HK-2 (cell line): ENCODE measurements at regions not wholly inside any gene's neighbourhood (a gene's known extent, or its start where the extent isn't known, plus 50 kb on each side); places are given as distances from the start of the nearest gene placed in this dataset.

Source experiments
- DNase-seq: peaks from one replicate; pipeline ENCODE4 v3.0.0-alpha.2; 2018; ENCODE audit not compliant: unreplicated experiment

DNA sequence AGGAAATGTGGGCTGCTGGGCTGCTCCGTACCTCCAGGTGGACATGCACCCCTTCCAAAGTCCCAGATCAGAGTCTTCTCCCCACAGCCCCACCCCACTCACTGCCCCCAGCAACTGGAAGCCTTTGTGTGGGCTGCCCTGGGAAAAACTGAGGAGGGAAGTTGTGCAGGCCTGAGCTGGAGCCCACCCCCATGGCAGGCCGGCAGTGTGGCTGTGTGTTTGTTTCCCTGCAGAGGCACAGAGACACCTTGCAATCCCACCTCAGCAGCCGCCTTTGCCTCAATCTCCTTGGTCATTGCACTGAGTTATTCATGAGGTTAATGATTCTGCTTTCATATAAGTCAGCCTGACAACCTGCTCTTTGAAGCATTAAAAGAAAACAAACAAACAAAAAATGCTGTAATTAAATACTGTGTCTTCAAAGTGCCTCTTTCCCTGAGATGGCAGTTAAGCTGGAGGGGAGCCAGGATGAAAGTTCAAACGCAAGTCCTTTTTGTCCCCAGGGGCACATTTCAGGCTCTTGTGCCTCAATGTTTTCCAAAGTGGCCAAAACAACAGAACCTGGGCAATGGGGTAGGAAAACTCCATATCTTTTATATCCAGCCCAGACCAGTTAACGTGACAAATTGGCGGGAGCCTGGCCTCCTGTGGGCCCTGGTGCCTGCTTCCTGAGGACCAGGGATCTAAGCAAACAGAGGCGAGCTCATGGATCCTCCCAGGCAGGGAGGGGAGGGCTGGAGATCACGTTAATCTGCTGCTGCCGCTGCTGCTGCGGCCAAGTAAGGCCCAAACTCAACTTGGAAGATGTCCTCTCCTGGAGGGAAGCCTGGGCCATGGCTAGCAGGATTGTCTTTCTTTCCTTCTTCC is 51.9 kb upstream of the TSPAN11 start:
- no peak for DNase-seq

DNA sequence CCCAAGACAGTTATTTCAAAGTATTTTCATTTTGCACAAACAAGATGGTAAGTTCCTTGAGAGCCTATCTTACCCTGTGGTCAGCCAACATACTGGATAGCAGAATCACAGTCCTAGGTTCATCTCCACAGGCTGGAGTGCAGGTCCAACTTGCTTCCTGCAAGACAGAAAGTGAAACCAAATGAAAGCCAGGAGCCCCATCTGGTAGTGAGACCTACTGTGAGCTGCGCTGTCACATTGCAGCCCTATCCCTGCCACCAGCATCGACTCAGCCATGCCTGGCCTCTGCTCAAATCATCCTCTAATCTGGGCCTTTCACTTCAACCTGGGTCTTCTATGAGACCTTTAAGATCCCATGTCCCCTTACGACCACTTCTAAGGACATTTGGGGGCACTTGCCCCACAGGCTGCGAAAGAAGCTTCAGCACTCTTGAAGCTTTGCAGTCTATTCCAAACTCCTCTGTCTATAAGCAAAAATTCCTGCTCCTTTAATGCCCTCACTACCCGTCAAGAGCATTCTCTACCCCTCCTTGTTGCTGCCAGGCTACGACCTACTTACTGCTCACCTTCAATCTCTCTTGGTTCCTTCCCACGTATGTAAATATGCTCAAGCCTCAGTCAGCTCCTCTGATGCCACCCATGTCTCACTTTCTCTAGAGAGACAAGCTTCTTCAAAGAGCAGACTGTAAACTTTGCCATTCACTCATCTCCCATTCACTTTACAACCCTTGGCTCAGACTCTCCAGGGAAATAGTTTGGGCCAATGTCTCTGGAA is 55.9 kb upstream of the TSPAN11 start:
- no peak for DNase-seq

DNA sequence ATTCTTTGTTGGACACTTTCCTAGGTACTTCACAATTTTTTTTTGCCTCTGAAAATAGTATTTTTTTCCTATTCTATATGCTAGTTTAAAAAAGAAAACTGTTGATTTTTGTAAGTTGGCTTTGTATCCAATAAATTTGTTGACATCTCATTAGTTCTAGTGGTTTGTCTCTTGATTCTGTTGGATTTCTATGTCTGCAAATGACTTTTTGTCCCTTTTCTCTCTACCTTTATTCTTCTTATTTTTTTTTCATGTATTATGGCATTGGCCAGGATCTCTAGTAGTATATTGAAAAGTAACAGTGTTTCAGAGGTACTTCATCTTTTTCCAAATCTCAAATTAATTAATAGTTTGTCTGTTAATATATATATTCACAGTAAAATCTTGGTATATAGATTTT is 59.1 kb upstream of the TSPAN11 start:
- DNase-seq: no peak

DNA sequence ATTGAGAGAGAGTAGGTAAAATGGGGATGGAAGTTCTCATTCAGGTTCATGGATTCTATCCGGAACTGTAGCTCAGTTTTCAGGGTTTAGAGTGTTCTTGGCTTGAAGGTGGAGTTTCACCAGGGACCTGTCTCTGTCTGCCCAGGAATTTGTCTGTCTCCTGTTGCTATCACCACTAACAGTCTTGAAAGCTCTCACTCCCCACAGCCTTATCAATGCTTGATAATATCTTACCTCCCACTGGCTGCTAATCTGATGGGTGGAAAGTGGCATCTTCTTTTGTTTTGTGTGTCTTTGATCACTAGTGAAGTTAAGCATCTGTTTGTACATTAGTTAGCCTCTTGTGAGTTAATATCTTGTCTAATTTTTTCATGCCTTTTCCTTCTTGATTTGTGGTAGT is 60.3 kb upstream of the TSPAN11 start:
- DNase-seq: no peak

DNA sequence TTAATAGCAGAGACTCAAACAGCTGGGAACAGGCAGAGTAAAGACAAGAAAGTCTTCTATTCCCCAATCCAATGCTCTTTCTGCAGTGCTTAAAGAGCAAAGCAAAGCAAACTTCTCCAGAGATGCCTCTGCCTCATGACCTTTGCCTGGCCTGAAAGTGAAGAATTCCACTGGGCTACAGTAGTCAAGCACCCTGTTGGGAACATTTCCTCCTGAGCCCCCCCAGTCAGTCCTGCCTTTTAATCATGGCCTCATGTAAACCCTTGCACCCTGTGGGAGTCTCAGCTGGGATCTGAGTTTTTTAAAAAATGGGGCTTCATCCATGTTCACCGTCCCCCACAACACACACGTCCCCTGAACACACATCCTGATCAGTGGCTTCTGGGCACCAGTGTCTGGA is 62.7 kb upstream of the TSPAN11 start:
- DNase-seq: no peak

DNA sequence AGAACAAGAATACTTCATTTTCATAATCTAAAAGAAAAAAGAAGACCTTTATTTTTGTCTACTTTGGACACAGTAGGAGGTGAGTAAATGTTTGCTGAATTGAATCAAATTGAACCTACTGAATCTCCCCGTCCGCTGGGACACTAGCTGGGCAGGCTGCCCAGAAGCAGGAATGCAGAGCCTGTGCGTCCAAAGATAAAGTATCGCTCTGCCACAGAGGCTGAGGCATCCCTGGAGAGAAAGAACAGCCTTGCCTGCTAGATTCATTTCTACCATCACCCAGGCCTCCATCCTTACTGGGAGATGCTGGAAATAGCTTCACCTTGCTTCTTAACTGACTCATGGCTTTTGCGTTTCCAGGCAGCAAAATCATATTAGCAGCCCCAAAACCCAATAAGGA is 64.1 kb upstream of the TSPAN11 start:
- DNase-seq: no peak

DNA sequence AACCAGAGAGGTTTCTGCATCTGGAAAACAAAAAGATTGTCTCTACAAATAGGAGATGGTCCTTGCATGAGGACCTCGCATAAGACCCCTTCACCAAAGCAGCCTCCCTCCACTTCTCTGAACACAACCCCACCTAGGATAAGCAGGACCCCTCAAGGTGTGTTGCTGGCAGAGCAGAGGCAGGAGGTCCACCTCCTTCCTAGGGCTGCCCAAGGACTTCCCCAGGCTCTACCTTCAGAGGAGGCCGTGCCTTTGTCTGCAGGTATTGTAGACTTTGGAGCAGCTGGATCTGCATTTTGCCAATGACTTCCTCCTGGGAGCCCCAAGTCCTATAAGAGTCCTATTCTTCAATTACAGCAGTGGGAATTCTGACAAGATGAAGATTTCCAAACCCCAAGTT is 67.3 kb upstream of the TSPAN11 start:
- DNase-seq: no peak

DNA sequence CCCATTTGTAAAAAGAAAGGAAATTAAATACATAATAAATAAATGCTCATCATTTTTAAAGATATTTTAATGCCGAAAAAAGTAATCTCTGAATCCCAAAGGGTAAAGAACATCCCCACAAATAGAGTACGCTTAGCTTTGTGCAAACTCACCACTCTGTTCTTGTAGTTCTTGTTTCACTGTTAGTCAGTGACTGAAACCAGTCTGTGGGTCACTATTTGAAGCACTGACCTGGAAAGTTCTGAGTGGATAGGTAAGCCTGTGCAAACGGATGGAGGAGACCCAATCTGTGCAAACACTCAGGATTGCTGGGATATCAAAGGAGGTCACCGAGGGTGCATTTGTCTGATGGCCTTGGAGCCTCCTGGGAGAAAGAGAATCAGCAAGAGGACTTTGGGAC is 68.1 kb upstream of the TSPAN11 start:
- DNase-seq: no peak

DNA sequence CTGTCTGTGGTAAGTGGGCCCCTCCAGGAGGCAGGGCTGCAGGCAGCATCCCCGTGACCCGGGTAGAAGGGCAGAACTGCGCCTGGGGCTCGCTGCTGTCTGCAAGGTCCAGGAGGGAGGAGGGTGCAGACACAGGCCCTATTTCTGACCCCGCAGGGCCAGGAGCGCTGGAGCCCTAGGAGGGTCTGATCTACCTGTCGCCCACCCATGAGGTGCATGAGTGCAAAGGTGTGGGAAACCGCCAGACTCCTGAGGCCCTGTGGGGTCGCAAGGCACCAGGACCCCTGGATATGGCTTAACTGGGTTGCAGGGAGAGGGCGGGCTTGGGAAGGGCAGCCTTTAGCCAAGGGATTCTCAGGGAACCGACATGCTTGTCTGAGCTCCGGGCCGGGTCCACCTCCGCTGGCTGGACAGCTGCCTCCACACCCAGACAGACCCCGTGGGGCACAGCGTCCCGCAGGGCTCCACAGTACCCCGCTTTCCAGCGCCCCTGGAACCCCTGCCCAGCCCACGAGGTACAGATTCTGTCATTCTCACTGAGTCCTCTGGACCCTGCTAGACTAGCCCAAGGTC is 72.9 kb upstream of the TSPAN11 start:
- no peak for DNase-seq

DNA sequence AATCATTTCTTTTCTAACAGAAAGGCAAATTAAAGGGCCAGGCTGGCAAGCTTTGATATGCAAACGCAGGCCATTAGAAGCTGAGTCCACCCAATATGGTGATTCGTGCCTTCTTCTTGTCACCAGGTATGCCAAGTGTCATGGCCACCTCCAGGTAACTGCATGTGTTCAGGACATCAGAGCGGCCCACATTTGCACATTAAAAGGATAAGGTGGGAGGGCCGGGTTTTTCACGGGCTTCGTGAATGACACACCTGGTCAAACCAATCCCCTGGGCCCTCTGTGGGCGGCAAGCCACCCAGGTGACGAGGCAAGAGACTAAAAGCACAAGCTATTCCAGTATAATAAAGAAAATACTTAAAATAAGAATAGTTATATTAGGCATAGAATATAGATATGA is 75.9 kb upstream of the TSPAN11 start:
- DNase-seq: no peak

DNA sequence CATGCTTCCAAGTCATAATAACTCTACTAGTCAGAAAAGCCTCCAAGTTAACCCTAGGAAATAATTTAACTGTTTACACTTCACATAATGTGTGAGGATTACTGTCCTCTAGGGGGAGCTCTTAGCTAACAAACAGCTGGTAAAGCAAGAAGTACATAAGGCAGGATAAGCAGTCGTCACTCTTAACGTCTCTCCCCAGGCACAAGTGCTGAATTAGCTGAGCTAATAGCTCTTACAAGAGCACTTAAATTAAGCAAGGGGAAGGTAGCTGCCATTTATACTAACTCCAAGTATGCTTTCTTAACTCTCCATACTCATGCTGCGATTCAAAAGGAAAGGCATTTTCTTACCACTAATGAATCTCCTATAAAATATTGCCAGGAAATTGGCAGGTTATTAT is 79.3 kb upstream of the TSPAN11 start:
- no peak for DNase-seq

DNA sequence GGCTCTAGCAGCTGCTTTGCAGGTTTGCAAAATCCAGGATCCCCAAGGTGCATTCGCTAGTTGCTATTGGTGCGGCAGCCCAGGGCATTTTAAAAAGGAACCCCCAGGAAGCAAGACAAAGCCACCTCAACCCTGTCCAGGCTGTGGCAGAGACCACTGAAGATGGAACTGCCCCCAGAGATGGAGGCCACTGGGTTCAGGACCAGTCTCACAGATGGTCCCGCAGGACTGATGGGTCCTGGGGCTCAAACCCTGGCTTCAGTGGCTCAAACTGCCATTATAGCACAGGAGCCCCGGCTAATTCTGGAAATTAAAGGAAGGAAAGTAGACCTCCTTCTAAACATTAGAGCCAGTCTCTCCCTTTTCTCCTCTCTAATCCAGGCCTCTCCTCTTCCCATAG is 79.8 kb upstream of the TSPAN11 start:
- DNase-seq: no peak

DNA sequence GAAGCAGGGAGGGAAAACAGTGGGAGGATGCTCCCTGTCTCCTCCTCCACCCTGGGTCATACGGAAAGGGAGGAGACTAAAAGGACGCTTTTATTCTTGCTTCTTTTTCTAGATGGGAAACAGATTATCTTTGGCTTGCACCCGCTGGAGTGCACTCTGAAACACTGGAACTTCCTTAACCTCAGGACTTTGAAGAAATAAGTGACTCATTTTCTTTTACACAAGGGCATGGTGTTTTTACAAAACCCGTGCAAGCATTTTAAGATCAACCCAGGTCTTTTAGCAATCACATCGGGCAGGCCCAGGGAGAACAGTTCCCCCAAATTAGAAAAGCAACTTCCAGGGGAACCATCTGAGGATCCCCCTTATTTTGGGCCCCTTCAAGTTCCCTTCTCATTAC is 80.9 kb upstream of the TSPAN11 start:
- no peak for DNase-seq

DNA sequence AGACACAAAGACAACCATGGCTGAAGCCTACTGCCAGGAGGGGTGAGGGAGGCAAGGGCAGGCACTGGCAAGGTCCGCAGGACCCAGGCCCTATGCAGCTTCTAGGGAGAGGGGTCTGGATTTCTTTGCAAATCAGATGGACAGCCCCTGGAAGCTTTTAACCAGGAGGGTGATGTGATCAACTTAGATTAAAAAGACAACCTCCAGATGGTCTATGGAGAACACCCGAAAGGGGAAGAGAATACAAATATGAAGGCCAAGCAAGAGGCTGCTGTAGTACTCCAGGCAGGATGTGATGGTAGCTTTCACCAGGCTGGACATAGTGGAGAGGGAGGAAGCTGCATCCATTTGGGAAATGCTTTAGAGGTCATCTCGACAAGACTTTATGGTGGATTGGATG is 83.3 kb upstream of the TSPAN11 start:
- no peak for DNase-seq

DNA sequence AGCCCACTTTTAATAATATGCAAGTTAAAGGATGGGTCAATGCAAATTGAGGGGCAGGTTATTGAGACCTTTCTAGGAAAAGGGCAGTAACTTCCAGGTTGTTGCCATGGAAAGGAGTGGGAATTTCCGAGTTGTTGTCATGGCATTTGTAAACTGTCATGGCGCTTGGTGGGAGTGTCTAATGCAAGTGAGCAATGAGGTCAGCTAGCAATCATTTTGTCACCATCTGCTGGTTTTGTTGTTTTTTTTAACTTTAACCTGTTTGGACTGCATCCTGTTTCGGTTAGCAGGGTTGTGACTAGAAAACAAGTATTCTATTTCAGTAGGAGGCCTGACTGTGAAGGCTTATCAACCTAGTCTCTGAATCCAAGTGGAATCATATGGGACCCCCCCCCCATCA is 85.8 kb upstream of the TSPAN11 start:
- DNase-seq: no peak

DNA sequence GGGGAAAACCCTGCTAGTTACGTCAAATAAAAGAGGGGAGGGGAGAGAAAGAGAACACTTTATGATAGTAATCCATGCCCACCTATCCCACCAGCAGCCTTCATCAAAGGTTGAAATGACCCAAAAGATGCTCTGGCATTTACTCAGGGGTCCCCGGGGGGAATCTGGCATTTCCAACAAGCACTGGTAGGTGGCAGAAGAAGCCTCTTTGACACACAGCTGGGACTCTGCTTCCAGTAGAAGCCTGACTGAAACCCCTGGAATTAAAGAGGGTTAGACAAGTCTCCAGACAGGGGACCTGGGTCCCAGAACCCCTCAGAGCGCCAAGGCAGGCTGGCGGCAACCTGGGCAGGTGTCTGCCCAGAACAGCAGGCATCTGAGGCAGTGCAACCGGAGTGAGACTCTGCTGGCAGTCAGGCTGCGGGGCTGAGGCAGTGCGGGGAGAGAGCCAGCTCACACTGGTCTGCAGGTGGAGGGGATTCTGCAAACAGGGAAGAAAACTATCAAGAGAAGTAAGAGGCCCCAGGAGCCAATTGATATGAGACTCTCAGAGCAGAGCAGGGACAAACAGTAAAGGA is 85.0 kb upstream of the CAPRIN2 start:
- DNase-seq: no peak

DNA sequence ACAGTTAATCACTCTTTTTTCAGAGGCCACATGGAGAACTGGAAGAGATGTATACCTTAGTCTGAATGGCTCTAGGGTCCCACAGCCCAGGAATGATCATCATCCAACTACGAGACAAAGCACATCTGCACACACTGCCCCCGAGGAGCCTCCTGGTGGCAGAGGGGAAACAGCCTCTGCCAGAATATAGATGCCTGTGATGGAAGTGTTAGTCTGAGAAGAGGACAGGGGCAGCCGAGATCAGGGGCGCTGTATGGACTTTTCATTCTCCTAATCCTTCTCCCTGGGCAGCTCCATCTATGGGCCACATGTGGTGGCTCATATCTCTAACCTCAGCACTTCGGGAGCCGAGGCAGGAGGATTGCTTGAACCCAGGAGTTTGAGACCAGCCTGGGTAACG is 82.8 kb upstream of the CAPRIN2 start:
- DNase-seq: no peak

DNA sequence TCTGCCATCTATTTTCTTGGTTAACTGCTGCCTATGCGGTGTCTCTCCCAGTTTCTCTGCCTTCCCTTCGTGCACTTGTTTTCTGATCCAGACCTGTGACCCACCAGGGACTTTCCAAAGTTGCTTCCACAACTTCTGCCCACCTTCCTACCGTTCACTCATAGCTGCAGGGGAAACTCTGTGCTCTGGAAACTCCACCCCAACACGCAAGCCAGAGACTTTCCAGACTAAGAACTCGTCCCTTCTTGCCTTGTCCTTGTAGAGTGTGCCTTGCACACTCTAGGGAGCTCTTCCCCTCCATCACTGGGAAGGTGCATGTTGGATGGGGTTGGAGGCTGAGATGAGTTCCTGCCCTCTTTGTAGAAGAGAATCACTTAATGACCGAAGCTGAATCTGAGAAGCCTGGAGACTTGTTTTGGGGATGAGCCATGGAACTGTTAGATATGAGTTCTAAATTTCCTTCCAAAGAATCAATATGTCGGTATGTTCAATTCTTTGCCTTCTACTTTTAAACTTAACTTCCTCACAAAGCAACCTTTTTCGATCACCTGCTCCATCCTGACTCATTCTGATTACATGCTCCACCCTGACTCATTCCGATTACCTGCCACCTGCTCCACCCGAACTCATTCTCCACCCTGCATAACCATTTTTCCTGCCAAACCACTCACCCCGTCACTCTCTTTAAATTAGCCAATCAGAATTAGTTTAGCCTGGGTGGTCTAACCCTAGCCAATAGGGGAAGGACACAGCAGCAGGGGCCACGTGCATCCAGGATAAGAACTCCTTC is 82.1 kb upstream of the CAPRIN2 start:
- DNase-seq: no peak

DNA sequence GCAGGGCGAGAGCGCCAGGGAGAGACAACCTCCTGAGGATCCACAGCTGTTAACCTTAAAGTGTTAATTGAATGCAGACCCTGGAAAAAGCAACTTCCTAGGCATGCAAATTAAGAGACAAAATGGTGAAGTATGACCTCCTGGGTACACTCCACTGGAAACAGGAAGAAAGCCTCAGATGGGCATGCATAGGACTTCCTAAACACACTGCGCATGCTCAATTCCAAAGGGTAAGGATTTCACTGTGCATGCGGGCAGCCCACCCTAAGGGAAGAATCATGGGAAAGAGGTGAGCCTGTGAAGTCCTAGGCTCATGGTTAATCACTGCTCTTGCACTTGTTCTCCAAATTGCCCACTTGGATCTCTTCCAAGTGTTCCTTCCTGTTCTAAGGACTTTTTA is 80.5 kb upstream of the CAPRIN2 start:
- DNase-seq: no peak

DNA sequence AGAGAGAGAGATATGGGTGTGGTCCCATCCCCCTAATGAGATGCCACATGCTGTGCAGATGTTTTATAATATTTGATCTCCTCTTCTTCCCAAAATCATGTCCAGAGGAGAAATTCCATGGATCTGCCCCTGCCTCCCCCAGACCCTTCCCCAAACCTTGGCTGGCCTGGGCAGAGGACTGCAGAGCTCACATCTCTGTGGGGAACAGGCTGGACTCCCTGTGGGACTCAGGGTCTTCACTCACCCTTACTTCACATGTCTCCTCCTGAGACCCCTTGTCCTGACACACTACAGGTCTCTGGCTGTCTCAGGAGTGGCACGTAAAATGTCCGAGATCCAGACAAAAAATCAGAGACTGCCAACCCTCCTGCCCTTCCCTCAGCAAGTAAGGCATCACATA is 76.0 kb upstream of the CAPRIN2 start:
- no peak for DNase-seq

DNA sequence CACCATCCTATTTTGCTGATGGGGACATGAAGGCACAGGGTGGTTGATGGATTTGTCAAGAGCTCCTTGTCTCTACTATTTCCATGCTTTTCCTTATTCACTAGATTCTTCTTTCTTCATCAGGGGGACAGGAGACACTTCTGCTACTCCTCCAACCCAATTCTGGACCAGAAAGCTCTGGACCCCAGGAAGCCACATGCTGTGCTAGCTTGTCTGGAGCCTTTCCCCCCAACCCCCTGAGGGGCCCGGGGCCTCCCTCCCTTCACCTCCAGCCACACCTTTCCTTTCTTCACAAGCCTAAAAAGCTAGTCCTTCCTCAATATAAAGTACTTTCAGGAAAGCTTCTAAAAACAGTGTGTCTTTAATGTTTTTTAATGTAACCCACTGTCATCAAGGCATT is 75.1 kb upstream of the CAPRIN2 start:
- DNase-seq: no peak

DNA sequence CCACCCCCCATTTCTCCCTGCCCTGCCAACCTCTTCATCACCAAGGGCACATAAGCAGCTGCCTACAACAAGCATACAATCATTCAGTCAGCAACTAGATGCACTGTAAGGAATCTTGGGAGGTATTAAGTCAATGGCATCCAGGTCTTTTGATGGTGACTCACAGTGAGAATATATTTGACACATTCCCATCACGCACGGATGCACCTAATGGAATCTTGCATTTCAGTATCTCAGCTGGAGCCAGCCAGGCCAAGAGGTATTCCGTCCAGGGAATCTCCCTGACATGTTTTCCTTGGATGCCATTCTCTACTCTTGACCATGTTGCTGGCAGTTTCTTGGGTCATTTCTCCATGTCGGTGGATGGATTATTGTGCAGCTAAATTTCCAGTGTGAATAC is 73.9 kb upstream of the CAPRIN2 start:
- DNase-seq: peak; percentile 40
